Loucy (cell line): ENCODE measurements at regions not wholly inside any gene's neighbourhood (a gene's known extent, or its start where the extent isn't known, plus 50 kb on each side); places are given as distances from the start of the nearest gene placed in this dataset.

ENCODE experiments used
- EZH2phosphoT487 ChIP-seq: fragments of 200-600 bp; IDR thresholded peaks from 2 replicates; pipeline ENCODE4 v1.6.1; 2018; ENCODE audit warnings: antibody characterized with exemption, mild to moderate bottlenecking, moderate library complexity, borderline replicate concordance
- TF ChIP-seq, protein P1 (sequence below): fragments of 200-600 bp; sonication (generic); conservative IDR thresholded peaks from 2 replicates; pipeline ENCODE4 v1.5.1; 2014; ENCODE audit warnings: mild to moderate bottlenecking, antibody characterized with exemption, low read length

DNA sequence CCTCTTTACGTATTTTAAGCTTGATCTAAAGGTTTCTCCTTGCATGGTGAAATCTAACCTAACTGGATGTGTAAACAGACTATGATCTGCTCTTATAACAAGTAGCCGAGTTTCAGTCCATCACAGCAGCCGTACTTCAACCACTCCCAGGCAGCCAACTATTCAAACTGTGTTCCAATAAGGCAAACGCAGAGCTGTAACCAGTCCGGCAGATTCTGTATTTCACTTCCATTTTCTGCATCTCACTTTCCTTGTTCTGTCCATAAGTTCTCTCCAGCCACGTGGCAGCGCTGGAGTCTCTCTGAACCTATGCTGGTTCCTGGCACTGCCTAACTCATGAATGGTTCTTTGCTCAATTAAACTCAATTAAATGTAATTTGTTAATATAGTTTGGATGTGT, 132.6 kb downstream of the FHDC1 start:
- no peak for TF ChIP-seq EZH2phosphoT487
- TF ChIP-seq, protein P1, sequence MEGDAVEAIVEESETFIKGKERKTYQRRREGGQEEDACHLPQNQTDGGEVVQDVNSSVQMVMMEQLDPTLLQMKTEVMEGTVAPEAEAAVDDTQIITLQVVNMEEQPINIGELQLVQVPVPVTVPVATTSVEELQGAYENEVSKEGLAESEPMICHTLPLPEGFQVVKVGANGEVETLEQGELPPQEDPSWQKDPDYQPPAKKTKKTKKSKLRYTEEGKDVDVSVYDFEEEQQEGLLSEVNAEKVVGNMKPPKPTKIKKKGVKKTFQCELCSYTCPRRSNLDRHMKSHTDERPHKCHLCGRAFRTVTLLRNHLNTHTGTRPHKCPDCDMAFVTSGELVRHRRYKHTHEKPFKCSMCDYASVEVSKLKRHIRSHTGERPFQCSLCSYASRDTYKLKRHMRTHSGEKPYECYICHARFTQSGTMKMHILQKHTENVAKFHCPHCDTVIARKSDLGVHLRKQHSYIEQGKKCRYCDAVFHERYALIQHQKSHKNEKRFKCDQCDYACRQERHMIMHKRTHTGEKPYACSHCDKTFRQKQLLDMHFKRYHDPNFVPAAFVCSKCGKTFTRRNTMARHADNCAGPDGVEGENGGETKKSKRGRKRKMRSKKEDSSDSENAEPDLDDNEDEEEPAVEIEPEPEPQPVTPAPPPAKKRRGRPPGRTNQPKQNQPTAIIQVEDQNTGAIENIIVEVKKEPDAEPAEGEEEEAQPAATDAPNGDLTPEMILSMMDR: no peak
